ENCODE measurements at regions not wholly inside any gene's neighbourhood (a gene's known extent, or its start where the extent isn't known, plus 50 kb on each side); places are given as distances from the start of the nearest gene placed in this dataset.

DNA sequence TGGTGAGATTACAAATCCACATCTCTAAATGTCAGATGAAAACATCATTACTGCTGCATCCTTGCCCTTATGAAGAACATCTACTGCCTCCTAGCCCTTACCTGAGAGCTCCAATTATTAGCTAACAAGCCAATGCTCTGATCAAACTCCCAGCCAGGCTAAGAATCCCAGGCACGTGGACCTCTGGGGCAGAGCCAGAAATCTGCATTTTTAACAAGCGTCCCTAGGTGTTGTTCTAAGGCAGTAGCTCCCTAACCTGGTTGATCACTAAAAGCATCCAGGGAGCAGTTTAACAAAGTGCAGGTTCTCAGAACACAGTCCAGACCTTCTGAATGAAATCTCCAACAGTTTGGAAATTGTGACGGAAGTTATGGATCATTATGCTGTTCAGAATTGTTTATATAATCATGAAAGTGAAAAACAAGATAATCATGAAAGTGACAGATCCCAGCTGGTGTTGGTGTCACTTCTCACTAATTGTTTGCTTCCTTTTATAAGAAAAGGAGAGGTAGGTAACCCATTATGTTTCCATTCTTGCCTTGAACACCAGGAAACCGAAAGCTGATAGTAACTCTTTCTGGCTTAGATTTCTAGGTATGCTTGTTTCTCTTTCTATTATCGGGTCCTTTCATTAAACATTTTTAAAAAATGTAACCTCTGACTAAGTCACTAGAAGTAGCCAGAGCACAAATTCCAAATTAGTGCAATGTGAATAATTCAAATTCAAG is 216.5 kb upstream of the NR4A3 start:
- in situ Hi-C loops (cut with MboI; ENCODE audit: low sequenced_read_pairs, unreplicated experiment): no loop called here
- DNase-seq (ENCODE audit: low spot score): no peak
- TF ChIP-seq, protein P1, sequence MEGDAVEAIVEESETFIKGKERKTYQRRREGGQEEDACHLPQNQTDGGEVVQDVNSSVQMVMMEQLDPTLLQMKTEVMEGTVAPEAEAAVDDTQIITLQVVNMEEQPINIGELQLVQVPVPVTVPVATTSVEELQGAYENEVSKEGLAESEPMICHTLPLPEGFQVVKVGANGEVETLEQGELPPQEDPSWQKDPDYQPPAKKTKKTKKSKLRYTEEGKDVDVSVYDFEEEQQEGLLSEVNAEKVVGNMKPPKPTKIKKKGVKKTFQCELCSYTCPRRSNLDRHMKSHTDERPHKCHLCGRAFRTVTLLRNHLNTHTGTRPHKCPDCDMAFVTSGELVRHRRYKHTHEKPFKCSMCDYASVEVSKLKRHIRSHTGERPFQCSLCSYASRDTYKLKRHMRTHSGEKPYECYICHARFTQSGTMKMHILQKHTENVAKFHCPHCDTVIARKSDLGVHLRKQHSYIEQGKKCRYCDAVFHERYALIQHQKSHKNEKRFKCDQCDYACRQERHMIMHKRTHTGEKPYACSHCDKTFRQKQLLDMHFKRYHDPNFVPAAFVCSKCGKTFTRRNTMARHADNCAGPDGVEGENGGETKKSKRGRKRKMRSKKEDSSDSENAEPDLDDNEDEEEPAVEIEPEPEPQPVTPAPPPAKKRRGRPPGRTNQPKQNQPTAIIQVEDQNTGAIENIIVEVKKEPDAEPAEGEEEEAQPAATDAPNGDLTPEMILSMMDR (IDR thresholded peaks at IDR 0.05; ENCODE audit: borderline replicate concordance, control extremely low read depth, extremely low read depth, insufficient read depth, missing control alignments): no peak

DNA sequence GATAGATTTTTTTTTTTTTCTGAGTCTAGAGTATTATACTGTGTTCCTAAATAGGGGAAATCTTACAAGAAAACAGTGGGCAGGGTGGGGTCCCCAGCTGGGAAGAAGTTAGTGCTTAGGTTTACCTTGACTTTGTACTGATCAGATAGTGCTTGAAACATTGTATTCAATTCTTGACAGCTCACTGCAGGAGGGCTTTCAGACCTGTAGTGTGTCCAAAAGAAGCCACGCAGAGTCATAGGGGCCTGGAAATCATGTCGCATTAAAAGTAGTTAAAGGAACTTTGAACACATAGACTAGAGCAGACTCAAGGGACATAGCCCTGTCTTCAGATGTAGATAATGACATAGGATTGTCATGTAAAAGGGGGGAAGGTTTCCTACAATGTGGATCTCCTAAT is 215.4 kb upstream of the NR4A3 start:
- in situ Hi-C loops (cut with MboI; ENCODE audit: low sequenced_read_pairs, unreplicated experiment): no loop called here
- no peak for DNase-seq (ENCODE audit: low spot score)

DNA sequence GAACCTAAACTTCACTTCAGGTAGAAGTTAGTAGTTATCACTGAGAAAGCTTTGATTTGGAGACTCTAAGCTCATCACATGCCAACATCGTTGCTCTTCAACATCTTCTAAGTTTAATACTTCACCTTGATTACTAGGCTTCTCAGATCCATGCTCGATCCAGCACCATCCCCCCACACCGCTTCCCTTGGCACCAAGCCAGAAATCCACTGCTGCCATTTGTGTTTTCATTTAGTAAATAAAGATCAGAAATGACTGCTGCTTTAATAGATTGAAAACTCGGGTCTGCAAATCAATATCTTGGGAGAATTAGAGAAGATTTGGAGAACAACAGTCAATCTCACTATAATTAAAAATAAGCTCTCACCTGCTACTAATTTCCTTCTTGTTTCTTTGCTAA is 214.7 kb upstream of the NR4A3 start:
- no peak for DNase-seq (ENCODE audit: low spot score)
- TF ChIP-seq, protein P1 (IDR thresholded peaks at IDR 0.05; ENCODE audit: borderline replicate concordance, control extremely low read depth, extremely low read depth, insufficient read depth, missing control alignments): no peak
- in situ Hi-C loops (cut with MboI; ENCODE audit: low sequenced_read_pairs, unreplicated experiment): no loop called here

More for the DNA sequence above, 215.4 kb upstream of the NR4A3 start:
- TF ChIP-seq, protein P1 (IDR thresholded peaks at IDR 0.05; ENCODE audit: borderline replicate concordance, control extremely low read depth, extremely low read depth, insufficient read depth, missing control alignments): no peak

DNA sequence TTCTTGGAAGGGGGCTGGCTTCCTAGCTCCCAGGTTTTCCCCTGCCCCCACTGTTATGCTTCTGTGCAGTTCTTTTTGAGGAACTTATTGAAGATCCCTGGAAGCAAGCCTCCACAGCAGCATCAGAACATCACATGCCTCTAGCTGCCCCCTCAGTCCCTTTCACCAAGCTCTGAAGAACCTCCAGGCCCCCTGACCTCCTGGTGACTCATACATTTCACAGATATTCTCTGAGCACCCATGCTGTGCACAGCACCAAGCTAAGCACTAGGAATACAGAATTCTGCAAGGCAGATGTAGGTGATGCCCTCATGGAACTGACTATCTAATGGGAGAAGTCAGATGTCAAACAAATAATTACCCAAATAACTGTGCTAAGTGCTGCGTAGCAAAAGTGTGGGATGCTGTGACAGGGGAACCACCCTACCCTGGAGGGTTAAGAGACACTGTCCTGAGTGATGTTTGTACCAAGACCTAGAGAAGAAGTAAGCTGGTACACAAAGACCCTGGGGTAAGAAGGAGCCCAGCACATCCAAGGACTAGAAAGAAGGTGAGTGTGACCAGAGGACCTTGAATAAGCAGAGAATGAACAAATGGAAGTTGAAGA is 213.7 kb upstream of the NR4A3 start:
- TF ChIP-seq, protein P1 (IDR thresholded peaks at IDR 0.05; ENCODE audit: borderline replicate concordance, control extremely low read depth, extremely low read depth, insufficient read depth, missing control alignments): no peak
- in situ Hi-C loops (cut with MboI; ENCODE audit: low sequenced_read_pairs, unreplicated experiment): no loop called here
- DNase-seq (ENCODE audit: low spot score): no peak

DNA sequence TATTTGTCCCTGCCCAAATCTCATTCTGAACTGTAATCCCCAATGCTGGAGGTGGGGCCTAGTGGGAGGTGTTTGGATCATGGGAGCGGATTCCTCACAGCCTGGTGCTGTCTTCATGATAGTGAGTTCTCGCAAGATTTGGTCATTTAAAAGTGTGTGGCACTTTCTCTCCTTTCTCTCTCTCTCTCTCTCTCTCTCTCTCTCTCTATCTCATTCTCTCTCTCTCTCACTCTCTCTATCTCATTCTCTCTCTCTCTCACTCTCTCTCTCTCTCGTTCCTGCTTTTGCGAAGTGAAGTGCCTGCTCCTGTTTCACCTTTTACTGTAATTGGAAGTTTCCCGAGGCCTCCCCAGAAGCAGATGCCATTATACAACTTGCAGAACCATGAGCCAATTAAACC is 207.3 kb upstream of the NR4A3 start:
- in situ Hi-C loops (cut with MboI; ENCODE audit: low sequenced_read_pairs, unreplicated experiment): no loop called here
- TF ChIP-seq, protein P1 (IDR thresholded peaks at IDR 0.05; ENCODE audit: borderline replicate concordance, control extremely low read depth, extremely low read depth, insufficient read depth, missing control alignments): no peak
- DNase-seq (ENCODE audit: low spot score): no peak

DNA sequence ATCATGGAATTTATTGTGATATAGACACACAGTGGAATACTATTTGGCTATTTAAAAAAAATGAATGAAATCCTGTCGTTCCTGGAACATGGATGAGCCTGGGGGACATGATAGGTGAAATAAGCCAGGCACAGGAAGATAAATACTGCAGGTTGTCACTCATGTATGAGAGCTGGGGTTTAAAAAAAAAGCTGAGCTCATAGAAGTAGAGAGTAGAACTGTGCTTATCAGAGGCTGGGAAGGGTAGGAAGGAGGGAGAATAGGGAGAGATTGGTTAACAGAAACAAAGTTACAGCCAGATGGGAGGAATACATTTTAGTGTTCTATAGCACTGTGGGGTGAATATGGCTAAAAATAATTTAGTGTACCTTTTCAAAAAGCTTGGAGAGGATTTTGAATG is 200.6 kb upstream of the NR4A3 start:
- DNase-seq (ENCODE audit: low spot score): no peak
- TF ChIP-seq, protein P1 (IDR thresholded peaks at IDR 0.05; ENCODE audit: borderline replicate concordance, control extremely low read depth, extremely low read depth, insufficient read depth, missing control alignments): no peak
- in situ Hi-C loops (cut with MboI; ENCODE audit: low sequenced_read_pairs, unreplicated experiment): no loop called here

Measured in GM13976 (cell line).